GM23338 (cell line): ENCODE measurements at regions not wholly inside any gene's neighbourhood (a gene's known extent, or its start where the extent isn't known, plus 50 kb on each side); places are given as distances from the start of the nearest gene placed in this dataset.

Experiments used
- ATAC-seq: fragments of 200-7000 bp; cut with Tn5 transposase; 3 replicates; pipeline ENCODE4 v1.9.1; 2020
- DNase-seq: peaks from one replicate; pipeline ENCODE4 v3.0.0-alpha.2; 2015; ENCODE audit warnings: low spot score
- H2AFZ ChIP-seq: fragments of 200-600 bp; sonication (generic); 2 replicates; pipeline ENCODE4 v1.8.0; 2016; ENCODE audit warnings: antibody characterized with exemption, mild to moderate bottlenecking, moderate library complexity
- H3F3A ChIP-seq: fragments of 200-600 bp; sonication (generic); replicated peaks from 2 replicates; pipeline ENCODE4 v1.8.0; 2017; ENCODE audit warnings: antibody characterized with exemption, mixed run types, low read depth
- H3K27ac ChIP-seq: fragments of 200-600 bp; sonication (generic); 2 replicates; pipeline ENCODE4 v1.6.1; 2016; ENCODE audit warnings: low read depth
- H3K27me3 ChIP-seq: fragments of 200-600 bp; sonication (generic); 2 replicates; pipeline ENCODE4 v1.8.0; 2016; ENCODE audit warnings: mild to moderate bottlenecking, mixed run types, moderate library complexity; ENCODE audit not compliant: insufficient read depth
- H3K36me3 ChIP-seq: fragments of 200-600 bp; sonication (generic); 2 replicates; pipeline ENCODE4 v1.8.0; 2016; ENCODE audit warnings: mild to moderate bottlenecking; ENCODE audit not compliant: insufficient read depth
- H3K4me1 ChIP-seq: fragments of 200-600 bp; sonication (generic); 2 replicates; pipeline ENCODE4 v1.8.0; 2016; ENCODE audit warnings: mild to moderate bottlenecking, moderate library complexity; ENCODE audit not compliant: insufficient read depth
- H3K4me2 ChIP-seq: fragments of 200-600 bp; sonication (generic); 2 replicates; pipeline ENCODE4 v1.7.1; 2017; ENCODE audit warnings: mixed run types
- H3K4me3 ChIP-seq: fragments of 200-600 bp; sonication (generic); 2 replicates; pipeline ENCODE4 v1.6.1; 2016; ENCODE audit warnings: mixed run types
- H3K79me2 ChIP-seq: fragments of 200-600 bp; sonication (generic); replicated peaks from 2 replicates; pipeline ENCODE4 v1.8.0; 2017; ENCODE audit warnings: mild to moderate bottlenecking; ENCODE audit not compliant: insufficient read depth
- H3K9me2 ChIP-seq: fragments of 200-600 bp; sonication (generic); 2 replicates; pipeline ENCODE4 v1.8.0; 2017; ENCODE audit not compliant: insufficient read depth
- H4K20me1 ChIP-seq: fragments of 200-600 bp; sonication (generic); replicated peaks from 2 replicates; pipeline ENCODE4 v1.8.0; 2017; ENCODE audit warnings: mild to moderate bottlenecking; ENCODE audit not compliant: insufficient read depth
- H3K27ac Mint-ChIP-seq: 2 replicates; pipeline ENCODE4 v1.8.0; 2020; ENCODE audit warnings: inconsistent platforms, mild to moderate bottlenecking, moderate library complexity, mixed read lengths
- H3K27me3 Mint-ChIP-seq: 3 replicates; pipeline ENCODE4 v1.8.0; 2022; ENCODE audit warnings: low read depth, mild to moderate bottlenecking, moderate library complexity, mixed read lengths, inconsistent platforms; ENCODE audit not compliant: insufficient read depth, poor library complexity
- H3K36me3 Mint-ChIP-seq: 3 replicates; pipeline ENCODE4 v1.8.0; 2021; ENCODE audit warnings: low read depth, mild to moderate bottlenecking, inconsistent platforms, moderate library complexity, mixed read lengths
- H3K4me1 Mint-ChIP-seq: 3 replicates; pipeline ENCODE4 v1.8.0; 2020; ENCODE audit warnings: mild to moderate bottlenecking, inconsistent platforms, mixed read lengths
- H3K4me3 Mint-ChIP-seq: 3 replicates; pipeline ENCODE4 v1.8.0; 2021; ENCODE audit warnings: moderate library complexity, mild to moderate bottlenecking, inconsistent platforms, mixed read lengths
- H3K9me3 Mint-ChIP-seq: 3 replicates; pipeline ENCODE4 v1.8.0; 2020; ENCODE audit warnings: moderate library complexity, mild to moderate bottlenecking, inconsistent platforms, mixed read lengths
- CREB1 ChIP-seq: fragments of 250-450 bp; sonication (Bioruptor Pico); IDR thresholded peaks from 2 replicates; pipeline ENCODE4 v1.5.0; 2020; ENCODE audit warnings: low read depth, mild to moderate bottlenecking, moderate library complexity
- EZH2 ChIP-seq: fragments of 200-600 bp; sonication (generic); IDR thresholded peaks from one replicate; pipeline ENCODE4 v1.8.0; 2017; ENCODE audit warnings: antibody characterized with exemption, mild to moderate bottlenecking, low read depth; ENCODE audit not compliant: unreplicated experiment
- EZH2phosphoT487 ChIP-seq: fragments of 200-600 bp; sonication (generic); IDR thresholded peaks from one replicate; pipeline ENCODE4 v1.8.1; 2018; ENCODE audit warnings: antibody characterized with exemption; ENCODE audit not compliant: unreplicated experiment
- JUNB ChIP-seq: IDR thresholded peaks from one replicate; pipeline ENCODE4 v1.6.1; 2016; ENCODE audit warnings: antibody characterized with exemption; ENCODE audit not compliant: unreplicated experiment
- NANOG ChIP-seq: IDR thresholded peaks from 2 replicates; pipeline ENCODE4 v1.6.1; 2016; ENCODE audit warnings: antibody characterized with exemption, borderline replicate concordance
- POLR2AphosphoS5 ChIP-seq: IDR thresholded peaks from 2 replicates; pipeline ENCODE4 v1.6.1; 2016; ENCODE audit warnings: antibody characterized with exemption, low read depth
- STAT1 ChIP-seq: IDR thresholded peaks from one replicate; pipeline ENCODE4 v1.6.1; 2016; ENCODE audit warnings: antibody characterized with exemption; ENCODE audit not compliant: unreplicated experiment
- ZNF114 ChIP-seq: fragments of 250-450 bp; sonication (Bioruptor Pico); IDR thresholded peaks from 2 replicates; pipeline ENCODE4 v1.5.0; 2020; ENCODE audit warnings: mild to moderate bottlenecking, moderate library complexity
- ZNF331 ChIP-seq: fragments of 250-450 bp; sonication (Bioruptor Pico); IDR thresholded peaks from 2 replicates; pipeline ENCODE4 v1.5.0; 2020; ENCODE audit warnings: low read depth, mild to moderate bottlenecking, moderate library complexity
- TF ChIP-seq, protein P1 (sequence below), 2 experiments: fragments of 200-600 bp in 1 of 2; sonication (generic) in 1 of 2; conservative IDR thresholded peaks; 2 replicates each; pipeline versions ENCODE4 v1.5.1 to v1.6.1; 2016 to 2017; ENCODE audit warnings: antibody characterized with exemption in 2 of 2, low read depth in 2 of 2, mild to moderate bottlenecking in 2 of 2, moderate library complexity in 1 of 2
- TF ChIP-seq, protein P2 (sequence below): IDR thresholded peaks from 2 replicates; pipeline ENCODE4 v1.6.1; 2016; ENCODE audit warnings: antibody characterized with exemption
- TF ChIP-seq, protein P3 (sequence below): IDR thresholded peaks from one replicate; pipeline ENCODE4 v1.6.1; 2018; ENCODE audit warnings: antibody characterized with exemption; ENCODE audit not compliant: unreplicated experiment
- TF ChIP-seq, protein P4 (sequence below): fragments of 250-450 bp; sonication (Bioruptor Pico); IDR thresholded peaks from 2 replicates; pipeline ENCODE4 v1.5.0; 2020; ENCODE audit warnings: mild to moderate bottlenecking, moderate library complexity

DNA sequence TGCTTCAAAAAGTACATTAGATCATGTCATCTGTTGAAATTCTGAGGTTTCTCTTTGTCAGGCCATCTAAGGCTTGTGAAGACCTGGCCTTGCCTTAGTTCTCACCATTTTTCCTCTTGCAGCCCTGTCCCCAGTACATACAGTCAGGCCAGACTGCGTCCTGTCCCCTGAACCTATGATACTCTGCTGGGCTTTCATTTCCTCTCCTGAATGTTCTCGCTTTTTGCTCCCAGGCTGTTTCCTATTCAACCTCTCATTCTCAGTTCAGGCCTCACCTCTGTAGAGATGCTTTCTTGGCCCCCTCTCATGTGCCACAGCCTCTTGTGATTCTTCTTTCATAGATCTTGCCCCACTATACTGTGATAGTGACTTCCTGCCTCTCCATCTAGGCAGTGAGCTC, 648.8 kb upstream of the KCNMB2 start:
- no peaks in the 10 kb centered on the region for H3K36me3 Mint-ChIP-seq
- DNase-seq, result no peak
- Histone ChIP-seq H2AFZ (no peak overlapping the region; the same call in 1 of the 2 replicates), H3K79me2 (no peaks in the 10 kb centered on the region), H3F3A (no peaks in the 10 kb centered on the region), H3K36me3 (no peaks in the 10 kb centered on the region), H3K4me1 (no peaks in the 10 kb centered on the region), H3K27ac (no peak overlapping the region), H3K4me2 (no peak overlapping the region), H3K4me3 (no peak overlapping the region), H4K20me1 (no peaks in the 10 kb centered on the region), H3K9me2 (no peaks in the 10 kb centered on the region), H3K27me3 (no peaks in the 10 kb centered on the region)
- H3K27me3 Mint-ChIP-seq, result no peaks in the 10 kb centered on the region
- no peak overlapping the region for H3K4me3 Mint-ChIP-seq
- TF ChIP-seq, protein P1, sequence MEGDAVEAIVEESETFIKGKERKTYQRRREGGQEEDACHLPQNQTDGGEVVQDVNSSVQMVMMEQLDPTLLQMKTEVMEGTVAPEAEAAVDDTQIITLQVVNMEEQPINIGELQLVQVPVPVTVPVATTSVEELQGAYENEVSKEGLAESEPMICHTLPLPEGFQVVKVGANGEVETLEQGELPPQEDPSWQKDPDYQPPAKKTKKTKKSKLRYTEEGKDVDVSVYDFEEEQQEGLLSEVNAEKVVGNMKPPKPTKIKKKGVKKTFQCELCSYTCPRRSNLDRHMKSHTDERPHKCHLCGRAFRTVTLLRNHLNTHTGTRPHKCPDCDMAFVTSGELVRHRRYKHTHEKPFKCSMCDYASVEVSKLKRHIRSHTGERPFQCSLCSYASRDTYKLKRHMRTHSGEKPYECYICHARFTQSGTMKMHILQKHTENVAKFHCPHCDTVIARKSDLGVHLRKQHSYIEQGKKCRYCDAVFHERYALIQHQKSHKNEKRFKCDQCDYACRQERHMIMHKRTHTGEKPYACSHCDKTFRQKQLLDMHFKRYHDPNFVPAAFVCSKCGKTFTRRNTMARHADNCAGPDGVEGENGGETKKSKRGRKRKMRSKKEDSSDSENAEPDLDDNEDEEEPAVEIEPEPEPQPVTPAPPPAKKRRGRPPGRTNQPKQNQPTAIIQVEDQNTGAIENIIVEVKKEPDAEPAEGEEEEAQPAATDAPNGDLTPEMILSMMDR (conservative IDR thresholded peaks at IDR 0.05; ENCODE audit: low read depth in 2 of 2), result no peak
- TF ChIP-seq ZNF114 (CRISPR knock-in tag) (no peak), CREB1 (CRISPR knock-in tag) (no peak), STAT1 (no peak), EZH2 (no peak), JUNB (no peak), EZH2phosphoT487 (no peak), ZNF331 (no peak), NANOG (no peak), POLR2AphosphoS5 (no peak)
- TF ChIP-seq, protein P2, sequence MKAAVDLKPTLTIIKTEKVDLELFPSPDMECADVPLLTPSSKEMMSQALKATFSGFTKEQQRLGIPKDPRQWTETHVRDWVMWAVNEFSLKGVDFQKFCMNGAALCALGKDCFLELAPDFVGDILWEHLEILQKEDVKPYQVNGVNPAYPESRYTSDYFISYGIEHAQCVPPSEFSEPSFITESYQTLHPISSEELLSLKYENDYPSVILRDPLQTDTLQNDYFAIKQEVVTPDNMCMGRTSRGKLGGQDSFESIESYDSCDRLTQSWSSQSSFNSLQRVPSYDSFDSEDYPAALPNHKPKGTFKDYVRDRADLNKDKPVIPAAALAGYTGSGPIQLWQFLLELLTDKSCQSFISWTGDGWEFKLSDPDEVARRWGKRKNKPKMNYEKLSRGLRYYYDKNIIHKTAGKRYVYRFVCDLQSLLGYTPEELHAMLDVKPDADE, result no peak
- TF ChIP-seq, protein P3, sequence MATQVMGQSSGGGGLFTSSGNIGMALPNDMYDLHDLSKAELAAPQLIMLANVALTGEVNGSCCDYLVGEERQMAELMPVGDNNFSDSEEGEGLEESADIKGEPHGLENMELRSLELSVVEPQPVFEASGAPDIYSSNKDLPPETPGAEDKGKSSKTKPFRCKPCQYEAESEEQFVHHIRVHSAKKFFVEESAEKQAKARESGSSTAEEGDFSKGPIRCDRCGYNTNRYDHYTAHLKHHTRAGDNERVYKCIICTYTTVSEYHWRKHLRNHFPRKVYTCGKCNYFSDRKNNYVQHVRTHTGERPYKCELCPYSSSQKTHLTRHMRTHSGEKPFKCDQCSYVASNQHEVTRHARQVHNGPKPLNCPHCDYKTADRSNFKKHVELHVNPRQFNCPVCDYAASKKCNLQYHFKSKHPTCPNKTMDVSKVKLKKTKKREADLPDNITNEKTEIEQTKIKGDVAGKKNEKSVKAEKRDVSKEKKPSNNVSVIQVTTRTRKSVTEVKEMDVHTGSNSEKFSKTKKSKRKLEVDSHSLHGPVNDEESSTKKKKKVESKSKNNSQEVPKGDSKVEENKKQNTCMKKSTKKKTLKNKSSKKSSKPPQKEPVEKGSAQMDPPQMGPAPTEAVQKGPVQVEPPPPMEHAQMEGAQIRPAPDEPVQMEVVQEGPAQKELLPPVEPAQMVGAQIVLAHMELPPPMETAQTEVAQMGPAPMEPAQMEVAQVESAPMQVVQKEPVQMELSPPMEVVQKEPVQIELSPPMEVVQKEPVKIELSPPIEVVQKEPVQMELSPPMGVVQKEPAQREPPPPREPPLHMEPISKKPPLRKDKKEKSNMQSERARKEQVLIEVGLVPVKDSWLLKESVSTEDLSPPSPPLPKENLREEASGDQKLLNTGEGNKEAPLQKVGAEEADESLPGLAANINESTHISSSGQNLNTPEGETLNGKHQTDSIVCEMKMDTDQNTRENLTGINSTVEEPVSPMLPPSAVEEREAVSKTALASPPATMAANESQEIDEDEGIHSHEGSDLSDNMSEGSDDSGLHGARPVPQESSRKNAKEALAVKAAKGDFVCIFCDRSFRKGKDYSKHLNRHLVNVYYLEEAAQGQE, result no peak
- TF ChIP-seq, protein P4, sequence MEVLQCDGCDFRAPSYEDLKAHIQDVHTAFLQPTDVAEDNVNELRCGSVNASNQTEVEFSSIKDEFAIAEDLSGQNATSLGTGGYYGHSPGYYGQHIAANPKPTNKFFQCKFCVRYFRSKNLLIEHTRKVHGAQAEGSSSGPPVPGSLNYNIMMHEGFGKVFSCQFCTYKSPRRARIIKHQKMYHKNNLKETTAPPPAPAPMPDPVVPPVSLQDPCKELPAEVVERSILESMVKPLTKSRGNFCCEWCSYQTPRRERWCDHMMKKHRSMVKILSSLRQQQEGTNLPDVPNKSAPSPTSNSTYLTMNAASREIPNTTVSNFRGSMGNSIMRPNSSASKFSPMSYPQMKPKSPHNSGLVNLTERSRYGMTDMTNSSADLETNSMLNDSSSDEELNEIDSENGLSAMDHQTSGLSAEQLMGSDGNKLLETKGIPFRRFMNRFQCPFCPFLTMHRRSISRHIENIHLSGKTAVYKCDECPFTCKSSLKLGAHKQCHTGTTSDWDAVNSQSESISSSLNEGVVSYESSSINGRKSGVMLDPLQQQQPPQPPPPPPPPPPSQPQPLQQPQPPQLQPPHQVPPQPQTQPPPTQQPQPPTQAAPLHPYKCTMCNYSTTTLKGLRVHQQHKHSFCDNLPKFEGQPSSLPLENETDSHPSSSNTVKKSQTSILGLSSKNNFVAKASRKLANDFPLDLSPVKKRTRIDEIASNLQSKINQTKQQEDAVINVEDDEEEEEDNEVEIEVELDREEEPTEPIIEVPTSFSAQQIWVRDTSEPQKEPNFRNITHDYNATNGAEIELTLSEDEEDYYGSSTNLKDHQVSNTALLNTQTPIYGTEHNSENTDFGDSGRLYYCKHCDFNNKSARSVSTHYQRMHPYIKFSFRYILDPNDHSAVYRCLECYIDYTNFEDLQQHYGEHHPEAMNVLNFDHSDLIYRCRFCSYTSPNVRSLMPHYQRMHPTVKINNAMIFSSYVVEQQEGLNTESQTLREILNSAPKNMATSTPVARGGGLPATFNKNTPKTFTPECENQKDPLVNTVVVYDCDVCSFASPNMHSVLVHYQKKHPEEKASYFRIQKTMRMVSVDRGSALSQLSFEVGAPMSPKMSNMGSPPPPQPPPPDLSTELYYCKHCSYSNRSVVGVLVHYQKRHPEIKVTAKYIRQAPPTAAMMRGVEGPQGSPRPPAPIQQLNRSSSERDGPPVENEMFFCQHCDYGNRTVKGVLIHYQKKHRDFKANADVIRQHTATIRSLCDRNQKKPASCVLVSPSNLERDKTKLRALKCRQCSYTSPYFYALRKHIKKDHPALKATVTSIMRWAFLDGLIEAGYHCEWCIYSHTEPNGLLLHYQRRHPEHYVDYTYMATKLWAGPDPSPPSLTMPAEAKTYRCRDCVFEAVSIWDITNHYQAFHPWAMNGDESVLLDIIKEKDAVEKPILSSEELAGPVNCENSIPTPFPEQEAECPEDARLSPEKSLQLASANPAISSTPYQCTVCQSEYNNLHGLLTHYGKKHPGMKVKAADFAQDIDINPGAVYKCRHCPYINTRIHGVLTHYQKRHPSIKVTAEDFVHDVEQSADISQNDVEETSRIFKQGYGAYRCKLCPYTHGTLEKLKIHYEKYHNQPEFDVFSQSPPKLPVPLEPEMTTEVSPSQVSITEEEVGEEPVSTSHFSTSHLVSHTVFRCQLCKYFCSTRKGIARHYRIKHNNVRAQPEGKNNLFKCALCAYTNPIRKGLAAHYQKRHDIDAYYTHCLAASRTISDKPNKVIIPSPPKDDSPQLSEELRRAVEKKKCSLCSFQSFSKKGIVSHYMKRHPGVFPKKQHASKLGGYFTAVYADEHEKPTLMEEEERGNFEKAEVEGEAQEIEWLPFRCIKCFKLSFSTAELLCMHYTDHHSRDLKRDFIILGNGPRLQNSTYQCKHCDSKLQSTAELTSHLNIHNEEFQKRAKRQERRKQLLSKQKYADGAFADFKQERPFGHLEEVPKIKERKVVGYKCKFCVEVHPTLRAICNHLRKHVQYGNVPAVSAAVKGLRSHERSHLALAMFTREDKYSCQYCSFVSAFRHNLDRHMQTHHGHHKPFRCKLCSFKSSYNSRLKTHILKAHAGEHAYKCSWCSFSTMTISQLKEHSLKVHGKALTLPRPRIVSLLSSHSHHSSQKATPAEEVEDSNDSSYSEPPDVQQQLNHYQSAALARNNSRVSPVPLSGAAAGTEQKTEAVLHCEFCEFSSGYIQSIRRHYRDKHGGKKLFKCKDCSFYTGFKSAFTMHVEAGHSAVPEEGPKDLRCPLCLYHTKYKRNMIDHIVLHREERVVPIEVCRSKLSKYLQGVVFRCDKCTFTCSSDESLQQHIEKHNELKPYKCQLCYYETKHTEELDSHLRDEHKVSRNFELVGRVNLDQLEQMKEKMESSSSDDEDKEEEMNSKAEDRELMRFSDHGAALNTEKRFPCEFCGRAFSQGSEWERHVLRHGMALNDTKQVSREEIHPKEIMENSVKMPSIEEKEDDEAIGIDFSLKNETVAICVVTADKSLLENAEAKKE (CRISPR knock-in tag), result no peak
- H3K27ac Mint-ChIP-seq, result no peak overlapping the region
- H3K9me3 Mint-ChIP-seq, result no peaks in the 10 kb centered on the region
- no peak for ATAC-seq
- peaks cover 4% of the 10 kb centered on the region; the same call in 1 of the 3 replicates for H3K4me1 Mint-ChIP-seq
